HG03139 (cell line): ENCODE measurements at regions not wholly inside any gene's neighbourhood (a gene's known extent, or its start where the extent isn't known, plus 50 kb on each side); places are given as distances from the start of the nearest gene placed in this dataset.
"Not testable (repeated sequence)": the region's sequence is repeated elsewhere in the genome, so short reads cannot be mapped to it uniquely, and the experiment has no call there.

ENCODE experiments used
- ATAC-seq: cut with Tn5 transposase; IDR thresholded peaks from one replicate; pipeline ENCODE4 v1.9.1; 2021; ENCODE audit not compliant: unreplicated experiment

DNA sequence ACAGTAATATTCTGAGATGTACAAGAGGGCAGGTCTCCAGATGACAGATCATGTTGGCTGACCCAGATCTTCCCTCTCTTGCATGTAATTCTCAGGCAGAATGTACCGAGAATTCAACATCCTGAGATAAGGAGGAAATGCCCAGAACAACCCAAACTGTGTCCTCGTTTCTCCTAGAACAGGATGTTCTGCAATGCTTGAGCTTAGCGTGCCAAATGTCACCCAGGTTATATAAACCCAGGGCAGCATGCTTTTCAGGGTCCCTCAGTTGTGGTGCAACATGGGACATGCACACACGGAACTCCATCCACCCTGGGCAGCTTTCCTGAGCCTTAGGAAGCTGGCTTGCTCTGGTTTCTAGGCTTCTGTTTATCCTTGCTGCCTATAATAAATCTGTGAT, 102.1 kb upstream of the CMC1 start:
- ATAC-seq, result no peak

DNA sequence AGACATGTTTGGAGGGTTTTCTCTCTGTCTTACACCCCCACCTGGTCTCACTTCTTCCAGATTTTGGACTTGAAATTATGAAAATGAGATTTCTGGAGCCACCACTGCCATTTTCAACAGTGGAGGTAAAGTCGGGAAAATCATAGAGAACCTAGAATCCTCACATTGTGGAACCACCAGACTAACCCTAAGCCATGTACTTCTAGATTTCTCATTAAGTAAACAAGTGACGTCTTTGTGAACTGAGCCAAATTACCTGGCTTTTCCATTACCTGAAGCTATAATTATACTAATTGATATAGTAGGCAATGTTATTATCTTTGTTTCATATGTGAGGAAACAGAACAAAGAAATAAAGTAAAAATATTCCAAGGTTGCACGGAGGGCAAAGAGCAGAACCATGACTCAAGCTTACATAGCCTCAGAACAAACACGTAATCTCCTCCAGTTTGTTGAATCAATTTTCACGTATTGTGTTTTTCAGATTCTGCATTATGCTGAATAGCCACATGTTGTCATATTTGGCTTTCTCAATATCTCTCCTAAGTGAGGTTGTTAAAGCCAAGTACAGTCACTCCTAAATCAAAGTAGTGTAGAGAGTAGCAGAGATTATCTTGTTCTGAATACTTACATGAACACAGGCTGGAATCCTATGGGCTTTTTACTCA, 101.3 kb upstream of the CMC1 start:
- no peak for ATAC-seq

DNA sequence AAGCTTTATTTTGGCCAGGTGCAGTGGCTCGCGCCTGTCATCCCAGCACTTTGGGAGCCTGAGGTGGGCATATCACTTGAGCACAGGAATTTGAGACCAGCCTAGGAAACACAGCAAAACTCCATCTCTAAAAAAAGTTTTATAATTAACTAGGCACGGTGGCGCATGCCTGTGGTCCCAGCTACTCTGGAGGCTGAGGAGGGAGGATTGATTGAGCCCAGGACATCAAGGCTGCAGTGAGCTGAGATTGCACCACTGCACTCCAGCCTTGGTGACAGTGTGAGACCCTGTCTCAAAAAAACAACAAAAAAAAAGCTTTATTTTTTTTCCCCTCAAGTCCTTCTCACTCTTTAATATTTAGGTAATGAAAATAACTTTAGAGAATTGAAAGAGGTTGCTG, 100.8 kb upstream of the CMC1 start:
- no peak for ATAC-seq

DNA sequence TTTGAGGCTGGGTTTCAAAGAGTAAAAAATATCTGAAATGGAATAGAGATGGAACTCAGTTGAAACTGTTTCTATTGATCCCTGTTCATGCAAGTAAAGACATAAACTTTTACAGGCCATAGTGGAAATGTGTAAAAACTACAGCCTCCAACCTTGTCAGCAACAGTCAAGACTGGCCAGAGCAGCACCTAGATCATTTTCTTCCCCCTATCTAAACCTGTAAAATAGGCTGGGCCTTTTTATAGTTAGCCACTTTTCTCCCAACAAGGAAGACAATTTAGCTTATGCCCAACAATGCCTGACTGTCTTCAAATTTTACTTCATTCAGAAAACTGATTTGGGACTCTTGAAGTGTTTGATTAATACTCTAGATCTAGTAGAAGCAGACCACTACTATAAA, 91.5 kb upstream of the CMC1 start:
- ATAC-seq, result no peak

DNA sequence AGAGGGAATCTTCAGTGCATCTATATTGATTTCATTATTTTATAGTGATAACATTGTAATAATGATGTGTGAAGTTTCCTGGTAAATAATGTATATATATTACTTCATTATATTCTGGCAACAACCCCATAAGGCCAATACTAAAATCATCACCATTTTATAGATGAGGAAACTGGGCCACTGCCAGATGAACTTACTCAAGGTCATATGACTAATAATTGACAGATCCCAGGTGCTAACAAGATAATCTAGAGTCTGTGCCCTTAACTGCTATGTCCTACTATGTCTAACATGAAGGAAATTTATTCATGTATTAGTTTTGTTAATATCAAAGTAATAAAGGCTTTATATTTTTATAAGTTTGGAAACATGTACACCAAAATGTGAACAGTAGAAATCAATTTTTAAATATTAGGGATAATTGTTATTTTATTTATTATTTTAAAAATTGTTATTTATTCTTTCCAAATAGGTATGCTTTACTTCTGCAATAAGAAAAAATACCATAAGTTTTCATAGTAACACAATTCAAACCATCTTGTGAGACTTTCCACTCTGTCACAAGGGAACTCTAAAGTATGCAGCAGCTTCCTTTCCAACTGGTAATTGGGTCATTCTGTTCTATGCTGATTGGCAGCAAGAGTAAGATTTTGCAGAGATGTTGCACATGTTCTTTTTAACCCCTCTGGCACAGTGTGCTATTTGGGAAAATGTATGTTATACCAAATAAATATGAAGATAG, 90.8 kb upstream of the CMC1 start:
- ATAC-seq, result no peak

DNA sequence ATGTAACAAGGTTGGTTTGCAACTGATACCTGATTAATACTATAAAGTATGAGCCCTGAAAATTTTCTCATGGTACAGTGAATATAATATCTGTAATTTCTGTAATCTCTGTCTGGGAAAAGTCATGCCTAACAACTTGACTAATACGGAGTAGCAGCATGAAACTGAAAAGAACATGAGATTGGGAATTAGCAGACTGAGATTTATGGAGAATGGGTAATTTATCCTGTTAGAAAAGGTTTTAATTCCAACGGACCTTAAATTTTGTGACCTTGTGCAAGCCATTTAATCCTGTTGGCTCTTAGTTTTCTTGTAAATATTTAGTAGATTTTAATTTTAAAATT, 90.2 kb upstream of the CMC1 start:
- ATAC-seq, result no peak

DNA sequence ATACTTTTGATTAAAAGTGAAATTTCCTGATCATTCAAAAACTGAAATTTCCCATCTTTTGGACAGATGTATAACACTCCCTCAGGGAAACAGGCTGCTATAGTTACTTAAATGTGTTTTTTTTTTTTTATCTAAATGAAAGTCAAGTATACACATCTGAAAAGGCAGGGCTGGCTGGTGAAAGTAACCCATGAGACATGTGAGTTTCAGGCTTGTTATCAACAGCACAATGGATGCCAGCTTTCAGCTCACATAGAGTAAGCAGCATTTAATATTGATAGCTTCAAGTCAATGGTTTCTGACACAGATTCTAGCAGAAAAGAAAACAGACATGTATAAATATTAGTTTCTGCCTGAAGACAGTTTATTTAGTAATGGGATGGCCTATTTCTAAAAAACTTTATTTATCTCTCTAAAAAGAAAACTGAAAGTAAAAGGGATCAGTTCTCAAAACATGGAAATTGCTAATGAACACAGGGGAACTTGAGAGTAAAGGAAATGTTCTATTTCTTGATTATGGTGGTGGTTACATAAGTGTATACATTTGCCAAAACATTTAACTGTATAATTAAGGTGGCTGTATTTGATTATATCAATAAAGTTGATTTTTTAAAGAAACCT, 89.7 kb upstream of the CMC1 start:
- peak; percentile 75 for ATAC-seq

DNA sequence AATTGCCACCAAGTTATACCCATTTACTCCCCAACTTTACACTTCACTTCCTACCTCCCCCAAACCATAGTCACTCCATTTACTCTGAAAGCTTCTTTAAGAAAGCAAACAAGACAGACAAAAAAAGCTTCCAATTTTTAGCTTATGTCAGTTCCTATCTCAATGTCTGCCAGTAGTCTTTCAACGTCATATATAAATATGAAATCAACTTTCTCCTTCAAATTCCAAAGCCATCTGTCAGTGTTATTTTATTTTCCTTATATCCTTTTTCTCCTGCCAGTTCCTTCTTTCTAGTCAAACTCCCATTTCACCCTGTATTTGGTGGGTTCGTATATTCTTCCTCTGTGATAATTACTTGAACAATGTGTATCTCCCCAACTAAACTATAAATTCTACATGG, 85.8 kb upstream of the CMC1 start:
- ATAC-seq, result no peak

DNA sequence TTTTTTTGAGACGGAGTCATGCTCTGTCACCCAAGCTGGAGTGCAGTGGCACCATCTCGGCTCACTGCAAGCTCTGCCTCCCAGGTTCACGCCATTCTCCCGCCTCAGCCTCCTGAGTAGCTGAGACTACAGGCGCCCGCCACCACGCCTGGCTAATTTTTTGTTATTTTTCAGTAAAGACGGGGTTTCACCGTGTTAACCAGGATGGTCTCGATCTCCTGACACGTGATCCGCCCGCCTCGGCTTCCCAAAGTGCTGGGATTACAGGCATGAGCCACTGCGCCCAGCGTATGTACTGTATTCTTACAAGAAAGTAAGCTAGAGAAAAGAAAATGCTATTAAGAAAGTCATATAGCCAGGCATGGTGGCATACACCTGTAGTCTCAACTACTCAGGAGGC, 84.8 kb upstream of the CMC1 start:
- not testable (repeated sequence) for ATAC-seq

DNA sequence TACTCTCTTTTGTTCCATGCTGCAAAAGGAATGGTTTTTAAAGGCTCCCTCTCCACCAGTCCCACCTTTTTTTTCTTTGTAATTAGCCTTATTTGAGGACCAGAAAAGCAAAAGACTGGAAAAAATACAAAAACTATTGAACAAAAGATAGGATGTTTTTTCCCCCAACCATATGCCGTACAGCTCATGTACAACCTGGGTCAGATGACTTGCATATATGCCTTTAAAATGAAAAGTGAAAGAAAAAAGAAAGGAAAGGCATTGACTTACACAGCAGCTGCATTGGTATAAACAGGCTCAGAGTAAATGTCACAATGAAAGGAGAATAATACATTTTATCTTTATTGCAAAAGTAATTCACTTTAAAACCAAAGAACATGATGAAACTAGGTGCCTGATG, 69.5 kb upstream of the CMC1 start:
- ATAC-seq, result peak; percentile 82

DNA sequence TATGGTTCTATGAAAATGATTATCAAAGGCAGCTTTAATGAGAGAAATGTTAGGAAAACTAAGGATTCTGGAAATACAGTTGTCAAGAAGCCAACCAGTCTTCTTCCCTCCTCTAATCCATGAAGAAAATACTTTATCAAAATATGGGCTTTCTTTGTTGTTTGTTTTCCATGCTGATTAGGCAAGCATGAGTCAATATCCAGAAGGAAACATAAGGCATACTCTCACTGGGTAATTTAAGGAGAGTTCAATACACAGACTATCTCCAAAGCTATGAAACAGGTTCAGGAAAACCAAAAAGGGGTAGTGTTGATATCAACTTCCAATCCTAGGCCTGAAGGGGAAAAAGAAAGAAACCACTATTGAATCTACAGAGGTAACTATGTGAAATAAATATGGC, 68.7 kb upstream of the CMC1 start:
- no peak for ATAC-seq

DNA sequence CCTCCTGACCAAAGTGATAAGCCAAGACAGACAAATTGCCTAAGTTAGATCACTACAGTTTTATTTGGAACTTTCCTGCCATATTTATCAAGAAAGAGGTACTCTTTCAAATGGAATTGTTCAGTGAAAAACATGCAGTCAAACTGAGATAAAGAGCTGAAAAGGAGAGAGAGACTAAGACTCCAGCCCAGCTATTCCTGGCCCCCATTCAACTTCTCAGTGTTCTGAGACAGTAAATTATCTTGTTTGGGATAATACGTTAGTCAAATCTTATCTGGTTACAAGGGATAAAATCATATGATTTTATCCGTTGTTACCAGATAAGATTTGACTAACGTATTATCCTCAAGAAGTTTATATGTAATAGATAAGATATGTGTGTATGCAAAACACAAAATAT, 67.6 kb upstream of the CMC1 start:
- ATAC-seq, result no peak

DNA sequence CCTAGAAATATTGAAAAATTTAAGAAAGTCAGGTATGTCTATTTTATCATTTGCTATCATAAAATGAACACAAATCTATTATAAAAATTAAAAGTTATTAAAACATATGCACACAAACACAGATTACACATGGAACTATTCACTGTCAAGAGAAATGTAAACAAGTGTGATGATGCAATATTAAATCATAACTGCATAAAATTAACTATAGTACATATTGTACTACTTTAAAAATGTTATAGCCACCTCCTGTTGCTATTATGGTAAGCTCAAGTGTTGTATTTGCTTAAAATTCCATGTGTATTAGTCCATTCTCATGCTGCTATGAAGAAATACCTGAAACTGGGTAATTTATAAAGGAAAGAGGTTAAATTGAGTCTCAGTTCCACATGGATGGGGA, 54.7 kb upstream of the CMC1 start:
- ATAC-seq, result no peak

DNA sequence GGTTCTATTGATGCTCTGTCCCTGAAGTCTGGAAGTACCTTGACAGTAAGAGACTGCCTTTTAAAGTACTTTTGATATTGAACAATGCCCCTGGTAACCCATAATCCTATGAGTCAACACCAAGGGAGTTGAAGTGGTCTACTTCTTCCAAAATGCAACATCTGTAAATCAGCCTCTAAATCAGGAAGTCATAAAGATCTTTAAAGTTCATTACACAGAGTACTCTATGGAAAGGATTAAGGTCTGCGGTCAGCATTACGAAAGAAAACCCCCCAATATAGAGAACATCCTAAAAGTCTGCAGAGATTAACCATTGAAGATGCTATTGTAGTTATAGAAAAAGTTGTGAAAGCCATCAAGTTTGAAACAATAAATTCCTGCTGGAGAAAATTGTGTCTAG, 52.7 kb upstream of the CMC1 start:
- ATAC-seq, result no peak

DNA sequence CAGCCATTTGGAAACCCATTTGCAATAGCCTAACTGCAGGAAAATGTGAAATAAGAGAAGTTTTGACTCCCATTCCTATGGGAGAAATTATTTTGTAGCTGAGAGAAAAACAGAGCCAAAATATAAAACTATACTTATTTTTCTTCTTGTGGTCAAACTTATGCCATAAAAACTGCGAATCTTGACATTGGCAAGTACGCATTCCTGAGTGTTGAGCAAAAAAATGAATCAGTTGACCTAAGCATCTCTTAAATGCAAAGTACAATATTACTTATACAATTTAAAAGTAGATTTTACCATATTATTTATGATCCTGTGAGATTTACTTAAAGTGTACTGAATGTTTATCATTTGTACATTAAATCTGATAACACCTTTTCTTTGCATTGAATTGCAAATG, 50.1 kb upstream of the CMC1 start:
- no peak for ATAC-seq
